CD4-positive, alpha-beta T cell (primary cell): ENCODE measurements at regions not wholly inside any gene's neighbourhood (a gene's known extent, or its start where the extent isn't known, plus 50 kb on each side); places are given as distances from the start of the nearest gene placed in this dataset.

ENCODE experiments used
- ATAC-seq: fragments of 200-7000 bp; cut with Tn5 transposase; one replicate; pipeline ENCODE4 v1.10.0; 2022; ENCODE audit warnings: mild to moderate bottlenecking; ENCODE audit not compliant: poor library complexity
- CTCF ChIA-PET: fragments of 350-600 bp; sonication (Branson Sonifier 250); formaldehyde crosslinking; loops from one replicate; lab custom pipeline; 2021; ENCODE audit warnings: antibody characterized with exemption, inconsistent platforms; lab: Charles Lee
- POLR2A ChIA-PET: fragments of 350-600 bp; sonication (Branson Sonifier 250); formaldehyde crosslinking; loops from one replicate; lab custom pipeline; 2021; ENCODE audit warnings: antibody characterized with exemption, inconsistent platforms; lab: Charles Lee
- DNase-seq, 14 experiments: peaks; one replicate each; pipeline ENCODE4 v3.0.0-alpha.2; 2013 to 2020; ENCODE audit warnings: mixed read lengths in 2 of 14
- H3K27ac ChIP-seq, 2 donors: one replicate each; pipeline versions ENCODE4 v1.5.1 to v1.7.0; 2013; ENCODE audit warnings: low read length in 2 of 2, low read depth in 1 of 2, mild to moderate bottlenecking in 1 of 2
- H3K27me3 ChIP-seq, 2 experiments: 1 replicate in 1 of 2; 2 replicates in 1 of 2; pipeline versions ENCODE4 v1.6.1 to v1.7.0; 2013; ENCODE audit warnings: low read length in 2 of 2, control low read depth in 1 of 2, mild to moderate bottlenecking in 1 of 2, moderate library complexity in 1 of 2; ENCODE audit not compliant: insufficient read depth in 2 of 2, control insufficient read depth in 1 of 2
- H3K36me3 ChIP-seq: one replicate; pipeline ENCODE4 v1.6.1; 2013; ENCODE audit warnings: low read length, control low read depth; ENCODE audit not compliant: insufficient read depth
- H3K4me1 ChIP-seq: one replicate; pipeline ENCODE4 v1.6.1; 2013; ENCODE audit warnings: low read length, control low read depth; ENCODE audit not compliant: insufficient read depth
- H3K4me3 ChIP-seq: one replicate; pipeline ENCODE4 v1.5.1; 2013; ENCODE audit warnings: mild to moderate bottlenecking, low read length, moderate library complexity
- H3K9me3 ChIP-seq, 2 experiments: 1 replicate in 1 of 2; 2 replicates in 1 of 2; pipeline versions ENCODE4 v1.6.1 to v1.7.0; 2013; ENCODE audit warnings: low read length in 2 of 2, mild to moderate bottlenecking in 2 of 2, control low read depth in 1 of 2, moderate library complexity in 1 of 2; ENCODE audit not compliant: control insufficient read depth in 1 of 2, insufficient read depth in 1 of 2
- H3K27ac Mint-ChIP-seq: one replicate; pipeline ENCODE4 v1.8.0; 2020; ENCODE audit warnings: mixed read lengths
- H3K27me3 Mint-ChIP-seq: one replicate; pipeline ENCODE4 v1.8.0; 2021; ENCODE audit warnings: mixed read lengths
- H3K36me3 Mint-ChIP-seq: one replicate; pipeline ENCODE4 v1.8.0; 2021; ENCODE audit warnings: low read depth, mixed read lengths
- H3K4me1 Mint-ChIP-seq: one replicate; pipeline ENCODE4 v1.8.0; 2021; ENCODE audit warnings: low read depth, mixed read lengths
- H3K4me3 Mint-ChIP-seq: one replicate; pipeline ENCODE4 v1.8.0; 2020; ENCODE audit warnings: mild to moderate bottlenecking, mixed read lengths
- H3K9me3 Mint-ChIP-seq: one replicate; pipeline ENCODE4 v1.8.0; 2020; ENCODE audit warnings: mixed read lengths
- CTCF ChIP-seq: fragments of 200-600 bp; IDR thresholded peaks from one replicate; pipeline ENCODE4 v1.8.0; 2022; ENCODE audit warnings: antibody characterized with exemption, mild to moderate bottlenecking
- intact Hi-C, 2 experiments: fragments of 100-400 bp; cut with DNase I in 1 of 2; cut with micrococcal nuclease in 1 of 2; formaldehyde crosslinking; loops; one replicate each; pipeline versions ENCODE4 v1.15.1 to v1.9.0; 2023 to 2025; cut with DNase I, micrococcal nuclease

DNA sequence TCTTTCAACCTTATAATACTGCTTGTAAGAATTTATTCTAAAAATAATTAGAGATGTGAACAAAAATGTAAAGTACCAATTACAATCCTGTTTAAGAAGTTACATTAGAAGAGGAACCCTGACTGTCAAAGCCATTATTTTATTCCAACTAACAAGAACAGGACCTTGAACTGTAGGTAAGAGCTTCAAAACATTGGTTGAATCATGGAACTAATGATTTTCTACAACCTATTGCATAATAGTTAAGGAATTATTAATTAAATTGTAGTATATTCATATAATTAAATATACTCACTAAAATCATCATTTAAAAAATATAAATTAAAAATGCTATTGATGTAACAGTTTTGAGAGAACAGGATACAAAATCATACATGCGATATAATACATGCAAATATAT, 649.4 kb upstream of the KIRREL3 start:
- CTCF ChIA-PET, result no interaction called here
- no peaks in the 10 kb centered on the region for H3K36me3 ChIP-seq
- no peak overlapping the region for H3K4me3 ChIP-seq
- H3K27me3 Mint-ChIP-seq, result no peaks in the 10 kb centered on the region
- H3K4me1 ChIP-seq, result no peaks in the 10 kb centered on the region
- no peaks in the 10 kb centered on the region for H3K9me3 ChIP-seq
- no peaks in the 10 kb centered on the region for H3K27me3 ChIP-seq
- POLR2A ChIA-PET, result no interaction called here
- H3K4me3 Mint-ChIP-seq, result no peak overlapping the region
- intact Hi-C loops, result no loop called here
- ATAC-seq (no peak), DNase-seq (no peak)
- no peaks in the 10 kb centered on the region for H3K4me1 Mint-ChIP-seq
- TF ChIP-seq CTCF, result no peak
- H3K27ac ChIP-seq, result no peak overlapping the region
- no peak overlapping the region for H3K27ac Mint-ChIP-seq
- no peaks in the 10 kb centered on the region for H3K9me3 Mint-ChIP-seq
- no peaks in the 10 kb centered on the region for H3K36me3 Mint-ChIP-seq

GRCh38 chr11:127649071-127649470, 648.5 kb upstream of the KIRREL3 start:
- H3K4me1 ChIP-seq, result no peaks in the 10 kb centered on the region
- no peak overlapping the region for H3K4me3 ChIP-seq
- H3K36me3 Mint-ChIP-seq, result no peaks in the 10 kb centered on the region
- TF ChIP-seq CTCF, result no peak
- no peaks in the 10 kb centered on the region for H3K27me3 Mint-ChIP-seq
- no peaks in the 10 kb centered on the region for H3K27me3 ChIP-seq
- H3K36me3 ChIP-seq, result no peaks in the 10 kb centered on the region
- H3K4me3 Mint-ChIP-seq, result no peak overlapping the region
- no peak for DNase-seq
- H3K27ac Mint-ChIP-seq, result no peak overlapping the region
- H3K9me3 ChIP-seq, result no peaks in the 10 kb centered on the region
- H3K9me3 Mint-ChIP-seq, result no peaks in the 10 kb centered on the region
- no peak overlapping the region for H3K27ac ChIP-seq
- H3K4me1 Mint-ChIP-seq, result no peaks in the 10 kb centered on the region
- CTCF ChIA-PET, result no interaction called here
- no peak for ATAC-seq
- POLR2A ChIA-PET, result no interaction called here
- intact Hi-C loops, result no loop called here

DNA sequence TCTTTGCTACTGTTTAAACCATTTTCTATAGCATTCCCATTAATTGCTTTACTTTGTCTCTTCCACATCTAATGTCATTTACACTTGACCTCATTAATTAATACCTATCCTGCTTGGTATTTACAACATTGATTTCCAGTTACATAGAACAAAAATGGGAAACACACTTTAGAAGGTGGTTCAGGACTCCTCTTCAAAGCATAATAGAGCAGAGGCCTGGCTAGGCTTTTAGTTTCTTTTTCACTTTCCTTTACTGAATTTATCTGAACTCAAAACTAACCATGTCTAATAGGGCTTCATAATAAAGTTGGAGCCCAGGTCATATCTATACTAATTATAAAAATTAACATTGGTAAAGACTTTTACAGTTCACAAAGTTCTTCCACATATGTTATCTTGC, 648.0 kb upstream of the KIRREL3 start:
- no peaks in the 10 kb centered on the region for H3K4me1 ChIP-seq
- H3K27me3 Mint-ChIP-seq, result no peaks in the 10 kb centered on the region
- no peak overlapping the region for H3K4me3 Mint-ChIP-seq

More for the DNA sequence above, 648.0 kb upstream of the KIRREL3 start:
- no peaks in the 10 kb centered on the region for H3K27me3 ChIP-seq
- Mint-ChIP-seq H3K36me3 (no peaks in the 10 kb centered on the region), H3K4me1 (no peaks in the 10 kb centered on the region), H3K27ac (no peak overlapping the region), H3K9me3 (no peaks in the 10 kb centered on the region)
- ChIA-PET POLR2A (no interaction called here), CTCF (no interaction called here)
- intact Hi-C loops, result no loop called here
- H3K36me3 ChIP-seq, result no peaks in the 10 kb centered on the region
- H3K27ac ChIP-seq, result no peak overlapping the region
- H3K9me3 ChIP-seq, result no peaks in the 10 kb centered on the region
- no peak for DNase-seq
- H3K4me3 ChIP-seq, result no peak overlapping the region
- no peak for TF ChIP-seq CTCF
- no peak for ATAC-seq
